ENCODE measurements at regions not wholly inside any gene's neighbourhood (a gene's known extent, or its start where the extent isn't known, plus 50 kb on each side); places are given as distances from the start of the nearest gene placed in this dataset.

DNA sequence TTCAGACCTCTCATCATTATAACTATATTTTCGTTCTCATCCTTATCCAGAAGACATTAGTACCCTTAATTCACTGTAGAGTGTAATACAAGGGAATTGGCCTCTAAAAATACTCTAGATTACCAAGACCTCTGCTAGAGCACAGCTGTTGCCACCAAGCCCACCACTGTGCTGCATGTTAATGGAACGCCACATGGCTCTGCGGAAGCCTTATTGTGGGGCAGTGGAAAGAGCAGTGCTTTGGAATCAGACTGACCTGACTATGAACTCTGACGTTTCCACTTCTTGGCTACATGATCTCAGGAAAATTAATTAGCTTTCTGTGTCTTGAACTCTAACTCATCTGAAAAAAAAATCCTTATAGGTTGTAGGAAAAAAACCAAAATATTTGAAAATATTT, 222.1 kb downstream of the LMX1A start:
- no peak for TF ChIP-seq RAD21 (IDR thresholded peaks at IDR 0.05; ENCODE audit: low read depth)
- no peak for TF ChIP-seq POLR2A (IDR thresholded peaks at IDR 0.05; ENCODE audit: borderline replicate concordance, extremely low read depth, insufficient read depth, insufficient read length)
- TF ChIP-seq ZNF274 (IDR thresholded peaks at IDR 0.05; ENCODE audit: low read depth, low read length): no peak
- TF ChIP-seq, protein P1, sequence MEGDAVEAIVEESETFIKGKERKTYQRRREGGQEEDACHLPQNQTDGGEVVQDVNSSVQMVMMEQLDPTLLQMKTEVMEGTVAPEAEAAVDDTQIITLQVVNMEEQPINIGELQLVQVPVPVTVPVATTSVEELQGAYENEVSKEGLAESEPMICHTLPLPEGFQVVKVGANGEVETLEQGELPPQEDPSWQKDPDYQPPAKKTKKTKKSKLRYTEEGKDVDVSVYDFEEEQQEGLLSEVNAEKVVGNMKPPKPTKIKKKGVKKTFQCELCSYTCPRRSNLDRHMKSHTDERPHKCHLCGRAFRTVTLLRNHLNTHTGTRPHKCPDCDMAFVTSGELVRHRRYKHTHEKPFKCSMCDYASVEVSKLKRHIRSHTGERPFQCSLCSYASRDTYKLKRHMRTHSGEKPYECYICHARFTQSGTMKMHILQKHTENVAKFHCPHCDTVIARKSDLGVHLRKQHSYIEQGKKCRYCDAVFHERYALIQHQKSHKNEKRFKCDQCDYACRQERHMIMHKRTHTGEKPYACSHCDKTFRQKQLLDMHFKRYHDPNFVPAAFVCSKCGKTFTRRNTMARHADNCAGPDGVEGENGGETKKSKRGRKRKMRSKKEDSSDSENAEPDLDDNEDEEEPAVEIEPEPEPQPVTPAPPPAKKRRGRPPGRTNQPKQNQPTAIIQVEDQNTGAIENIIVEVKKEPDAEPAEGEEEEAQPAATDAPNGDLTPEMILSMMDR (IDR thresholded peaks at IDR 0.05 in 2 of 3, conservative IDR thresholded peaks at IDR 0.05 in 1 of 3; ENCODE audit: borderline replicate concordance in 1 of 3, insufficient read depth in 1 of 3, low read depth in 2 of 3, low read length in 2 of 3): no peak
- no peak for TF ChIP-seq EZH2 (IDR thresholded peaks at IDR 0.05)
- no peak for TF ChIP-seq EZH2phosphoT487 (IDR thresholded peaks at IDR 0.05; ENCODE audit: borderline replicate concordance)
- no peak for TF ChIP-seq YY1 (IDR thresholded peaks at IDR 0.05; ENCODE audit: extremely low read depth, insufficient replicate concordance, low read depth, low read length)
- no peak for TF ChIP-seq SIN3A (IDR thresholded peaks at IDR 0.05; ENCODE audit: low read depth)
- no peak for TF ChIP-seq ZBTB33 (IDR thresholded peaks at IDR 0.05; ENCODE audit: extremely low read depth, insufficient replicate concordance, low read length)
- TF ChIP-seq POLR2AphosphoS5 (IDR thresholded peaks at IDR 0.05; ENCODE audit: low read depth, low read length): no peak
- TF ChIP-seq JUND (IDR thresholded peaks at IDR 0.05): no peak
- no peak for TF ChIP-seq SP1 (IDR thresholded peaks at IDR 0.05; ENCODE audit: low read depth)

All from HCT116 (cell line).